Glomerular endothelial cell (primary cell): ENCODE measurements at regions not wholly inside any gene's neighbourhood (a gene's known extent, or its start where the extent isn't known, plus 50 kb on each side); places are given as distances from the start of the nearest gene placed in this dataset.

ENCODE experiments used
- DNase-seq: peaks from one replicate; pipeline ENCODE4 v3.0.0-alpha.2; 2011; ENCODE audit warnings: low read depth, low spot score; ENCODE audit errors: extremely low read depth

DNA sequence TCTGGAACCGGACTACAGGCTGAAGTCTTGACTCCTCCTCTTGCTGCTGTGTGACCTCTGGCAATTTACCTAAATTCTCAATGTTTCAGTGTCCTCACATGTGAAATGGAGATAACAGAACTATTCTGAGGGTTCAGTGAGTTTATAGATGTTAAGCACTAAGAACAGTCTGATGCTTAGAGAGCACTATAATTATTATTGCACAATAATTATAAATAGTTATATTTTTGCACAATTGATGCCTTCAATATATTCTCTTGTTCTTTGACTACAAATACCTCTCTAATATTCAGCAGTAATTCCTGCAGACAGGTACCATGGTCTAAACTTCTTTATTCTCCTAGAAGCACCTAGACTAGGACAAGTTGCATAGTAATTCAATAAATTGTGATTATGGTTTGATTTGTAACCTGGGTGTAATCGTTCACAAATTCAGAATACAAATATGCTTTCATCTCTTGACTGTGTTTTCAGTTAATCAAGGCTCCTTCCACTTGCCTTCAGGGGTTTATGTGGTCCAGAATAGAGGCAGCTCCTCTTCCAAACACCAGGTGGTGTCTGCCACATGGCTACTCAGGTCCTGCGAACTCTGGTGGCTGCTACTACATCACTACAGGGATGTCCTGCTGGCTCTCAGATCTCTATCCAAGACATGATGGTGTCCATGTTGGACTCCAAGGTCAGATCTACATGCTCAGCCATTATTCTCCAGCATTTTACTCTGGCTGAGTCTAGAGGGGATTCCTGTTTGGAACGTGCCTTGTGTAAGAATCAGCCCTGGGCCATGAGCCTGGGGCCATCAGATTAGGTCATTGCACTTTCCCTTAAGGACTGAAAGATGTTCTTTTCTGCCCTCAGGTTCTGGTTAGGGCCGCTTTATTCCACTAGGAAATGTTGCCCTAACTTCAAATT is 103.4 kb downstream of the QRFPR start:
- no peak for DNase-seq

GRCh38 chr4:121273191-121273590 is 107.6 kb downstream of the QRFPR start:
- DNase-seq = no peak

DNA sequence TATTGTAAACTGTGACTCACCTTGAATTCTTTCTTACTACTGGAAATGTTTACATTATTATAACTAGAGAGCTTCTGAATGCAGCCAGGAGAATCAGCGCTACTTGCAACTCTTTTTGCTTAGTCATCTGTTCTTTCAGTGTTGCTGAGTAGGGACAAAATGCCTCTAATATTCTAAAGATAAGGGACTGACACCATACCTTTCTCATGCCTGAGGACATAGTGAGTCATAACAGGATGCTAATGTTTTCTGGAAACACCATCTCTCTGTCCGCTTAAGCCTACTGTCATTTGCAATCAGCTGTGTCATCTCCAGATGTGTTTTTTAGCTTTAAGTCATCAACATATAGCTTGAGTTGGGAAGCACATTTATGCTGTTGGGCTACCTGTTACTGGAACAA is 108.3 kb downstream of the QRFPR start:
- no peak for DNase-seq

- DNase-seq = no peak
These were observed 106.3 kb upstream of the TNIP3 start for GRCh38 chr4:121270389-121270788.

DNA sequence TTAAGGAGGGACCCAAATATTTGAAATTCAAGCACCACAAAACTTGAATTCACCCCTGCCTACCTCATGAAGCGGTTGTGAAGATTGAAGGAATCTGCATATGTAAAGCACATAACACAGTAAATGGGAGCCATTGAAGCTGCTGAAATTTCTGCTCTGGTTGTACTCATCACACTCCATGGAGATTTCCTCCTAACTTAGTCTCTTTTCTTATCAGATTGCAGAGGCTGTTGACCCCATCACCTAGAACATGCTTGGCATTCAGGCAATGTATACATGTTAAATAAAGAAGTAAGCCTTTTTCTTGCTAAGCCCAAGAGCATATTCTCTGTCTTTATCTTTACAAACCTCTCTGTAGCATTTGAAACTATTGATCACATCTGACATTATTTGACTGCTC is 104.9 kb upstream of the TNIP3 start:
- DNase-seq = no peak

DNA sequence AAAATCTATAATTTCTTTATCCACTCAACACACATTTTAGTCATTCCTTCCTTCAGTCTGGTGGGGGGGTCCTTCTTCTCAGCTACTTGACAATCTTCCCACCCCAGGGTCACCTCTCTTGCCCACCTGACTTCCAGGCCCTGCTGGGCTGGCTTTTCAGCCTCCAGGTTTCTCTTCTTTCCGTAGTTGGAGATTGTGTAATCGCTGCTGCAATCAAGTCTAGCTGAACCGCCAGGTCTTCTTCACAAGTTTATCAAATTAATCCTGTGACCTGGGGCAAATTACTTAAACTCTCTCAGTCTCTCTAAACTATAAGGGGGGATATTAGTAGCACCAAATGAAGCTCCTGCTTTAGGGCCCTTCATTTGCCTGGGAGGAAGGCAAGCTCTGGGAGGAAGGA is 102.9 kb upstream of the TNIP3 start:
- DNase-seq = no peak

DNA sequence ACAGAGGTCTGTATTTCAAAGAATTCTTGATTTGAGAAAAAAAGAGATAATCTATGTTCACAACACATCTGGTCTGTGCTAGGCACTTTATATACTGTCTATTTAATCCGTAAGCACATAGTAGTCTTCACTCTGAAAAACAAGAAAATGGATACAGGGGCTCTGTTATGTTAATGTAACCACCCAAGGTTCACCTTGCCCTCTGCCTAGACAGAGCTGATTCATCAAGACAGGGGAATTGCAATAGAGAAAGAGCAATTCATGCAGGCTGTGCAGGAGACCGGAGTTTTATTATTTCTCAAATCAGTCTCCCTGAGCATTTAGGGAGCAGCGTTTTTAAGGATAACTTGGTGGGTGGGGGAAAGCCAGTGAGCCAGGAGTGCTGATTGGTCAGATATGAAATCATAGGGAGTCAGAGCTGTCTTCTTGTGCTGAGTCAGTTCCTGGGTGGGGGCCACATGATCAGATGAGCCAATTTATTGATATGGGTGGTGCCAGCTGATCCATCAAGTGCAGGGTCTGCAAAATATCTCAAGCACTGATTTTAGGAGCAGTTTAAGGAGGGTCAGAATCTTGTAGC is 92.9 kb upstream of the TNIP3 start:
- no peak for DNase-seq

GRCh38 chr4:121255986-121256750 is 92.0 kb upstream of the TNIP3 start:
- DNase-seq = peak; percentile 10

DNA sequence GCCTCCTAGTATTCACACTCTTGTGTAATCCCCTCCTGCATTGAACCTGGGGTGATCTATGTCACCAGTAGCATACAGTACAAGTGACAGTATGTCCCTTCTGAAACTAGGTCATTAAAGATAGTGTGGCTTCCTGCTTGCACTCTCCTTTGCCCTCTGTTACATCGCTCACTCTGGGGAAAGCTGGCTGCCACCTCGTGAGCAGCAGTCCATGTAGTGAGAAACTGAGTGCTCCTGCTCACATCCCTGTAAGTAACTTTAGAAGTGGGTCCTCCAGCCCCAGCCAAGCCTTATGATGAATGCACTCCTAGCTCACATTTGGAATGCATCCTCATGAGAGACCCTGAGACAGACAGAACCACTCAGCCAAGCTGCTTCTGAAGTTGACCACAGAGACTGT is 89.8 kb upstream of the TNIP3 start:
- no peak for DNase-seq

DNA sequence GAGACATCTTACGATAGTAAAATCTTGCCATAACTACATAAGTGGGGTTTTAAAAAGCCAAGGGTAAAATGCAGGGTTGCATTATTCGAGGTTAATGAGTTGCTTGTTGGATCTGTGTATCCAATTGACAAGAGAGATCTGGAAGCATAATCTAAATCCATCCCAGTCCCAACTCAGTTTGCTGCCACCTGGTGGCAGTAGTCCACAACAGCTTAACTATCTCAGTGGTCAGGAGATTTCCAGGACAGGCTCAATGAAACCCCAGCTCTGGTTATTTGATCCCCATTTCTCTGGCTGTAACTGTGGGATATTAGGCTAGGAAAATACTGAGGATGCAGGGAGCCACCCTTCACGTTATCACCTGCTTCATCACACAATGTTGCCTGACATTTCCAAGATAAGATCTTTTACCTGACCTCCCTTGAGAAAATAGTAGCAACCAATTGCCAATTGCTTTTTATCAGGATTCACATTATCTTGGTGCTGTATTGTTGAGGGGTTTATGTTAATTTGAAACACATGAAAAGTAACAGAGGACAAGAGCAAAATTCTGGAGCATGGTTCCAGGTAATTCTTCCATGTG is 88.2 kb upstream of the TNIP3 start:
- DNase-seq = peak; percentile 27

DNA sequence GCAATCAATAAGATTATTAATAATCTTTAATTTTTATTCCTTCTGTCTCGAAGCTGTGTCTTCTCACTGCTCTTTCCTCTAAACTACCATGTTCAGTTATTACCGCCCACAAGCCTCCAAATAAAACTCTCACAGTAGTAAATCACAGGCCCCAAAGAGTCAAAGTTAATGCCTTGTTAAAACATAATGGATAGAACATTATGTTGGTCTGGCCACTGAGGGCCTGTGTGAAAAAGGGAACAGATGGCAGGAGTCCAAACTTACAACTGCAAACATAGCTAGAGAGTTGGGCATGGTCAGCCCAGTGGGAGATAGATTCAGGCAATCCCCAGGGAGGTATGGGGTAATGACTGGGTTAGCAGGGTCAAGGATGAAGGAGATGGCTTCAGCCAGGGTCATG is 84.6 kb upstream of the TNIP3 start:
- no peak for DNase-seq

DNA sequence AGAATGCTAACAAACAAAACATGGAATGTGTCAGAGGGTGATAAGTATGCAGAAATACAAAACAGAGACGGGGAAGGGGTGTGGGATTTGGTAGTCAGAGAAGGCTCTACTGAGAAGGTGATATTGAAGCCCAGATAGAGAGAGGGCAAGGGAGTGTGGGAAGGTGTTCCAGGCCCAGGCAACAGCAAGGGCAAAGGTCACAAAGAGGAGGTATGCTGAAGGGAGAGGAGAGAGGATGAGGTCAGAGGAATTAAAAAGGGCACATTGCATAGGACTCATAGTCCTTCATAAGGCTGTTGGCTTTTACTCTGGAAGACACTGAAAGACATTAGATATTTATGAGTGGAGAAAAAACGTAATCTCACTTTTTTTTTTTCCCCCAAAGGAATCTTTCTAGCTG is 82.6 kb upstream of the TNIP3 start:
- no peak for DNase-seq

DNA sequence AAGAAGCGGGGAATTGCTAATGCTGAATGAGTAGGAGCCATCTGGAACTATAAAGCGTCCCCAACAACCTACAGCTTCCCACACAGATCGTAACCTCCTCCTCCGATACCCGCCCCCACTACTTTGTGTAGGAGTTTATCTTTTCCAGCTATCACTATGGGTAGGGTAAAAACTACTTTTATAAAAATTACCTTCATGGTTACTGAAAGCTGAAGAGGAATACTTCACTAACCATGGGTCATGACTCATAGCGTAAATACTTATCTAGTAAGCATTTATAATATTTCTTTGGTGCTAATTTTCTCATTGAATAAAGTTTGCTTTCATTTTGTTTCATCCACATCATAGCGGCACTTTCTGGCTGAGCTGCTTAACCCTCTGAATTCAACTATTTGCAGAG is 79.4 kb upstream of the TNIP3 start:
- no peak for DNase-seq

GRCh38 chr4:121242188-121242750 is 78.1 kb upstream of the TNIP3 start:
- no peak for DNase-seq

GRCh38 chr4:121239951-121240350 is 75.8 kb upstream of the TNIP3 start:
- DNase-seq = no peak

- DNase-seq = no peak
These were observed 74.3 kb upstream of the TNIP3 start for GRCh38 chr4:121238461-121238860.

GRCh38 chr4:121237069-121237399 is 72.9 kb upstream of the TNIP3 start:
- DNase-seq = no peak

DNA sequence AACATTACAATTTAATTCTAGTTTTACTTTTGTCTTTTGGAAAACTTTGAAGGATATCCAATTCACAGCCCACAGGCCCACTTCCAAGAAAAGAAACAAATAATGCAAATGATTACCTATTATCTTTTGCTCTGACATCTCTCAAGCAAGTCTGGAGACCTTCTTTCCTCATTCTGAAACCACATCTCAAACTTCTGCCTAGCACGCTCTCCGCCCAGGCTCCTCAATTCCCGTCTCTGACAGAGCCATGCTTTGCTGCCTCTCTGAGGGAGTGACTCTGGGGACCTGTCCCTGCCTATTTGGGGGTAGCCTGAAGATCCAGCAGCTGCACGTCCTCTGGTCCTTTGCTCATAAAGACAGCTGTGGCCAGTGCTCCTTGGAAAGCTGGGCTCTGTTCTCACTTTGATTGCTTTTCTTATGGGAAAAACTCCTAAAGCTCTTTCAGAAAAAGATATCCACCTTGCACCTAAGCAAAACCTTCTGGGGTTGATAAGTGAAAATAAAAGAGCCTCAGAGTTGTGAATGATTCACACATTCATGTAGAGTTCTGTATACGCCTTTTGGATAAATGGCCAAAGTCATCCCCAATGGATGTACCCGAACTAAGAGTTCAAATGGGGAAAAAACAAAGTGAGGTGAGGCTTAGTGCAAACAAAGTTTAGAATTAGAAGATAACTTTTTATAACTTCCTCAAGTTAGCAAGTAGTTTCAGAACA is 72.4 kb upstream of the TNIP3 start:
- DNase-seq = no peak

DNA sequence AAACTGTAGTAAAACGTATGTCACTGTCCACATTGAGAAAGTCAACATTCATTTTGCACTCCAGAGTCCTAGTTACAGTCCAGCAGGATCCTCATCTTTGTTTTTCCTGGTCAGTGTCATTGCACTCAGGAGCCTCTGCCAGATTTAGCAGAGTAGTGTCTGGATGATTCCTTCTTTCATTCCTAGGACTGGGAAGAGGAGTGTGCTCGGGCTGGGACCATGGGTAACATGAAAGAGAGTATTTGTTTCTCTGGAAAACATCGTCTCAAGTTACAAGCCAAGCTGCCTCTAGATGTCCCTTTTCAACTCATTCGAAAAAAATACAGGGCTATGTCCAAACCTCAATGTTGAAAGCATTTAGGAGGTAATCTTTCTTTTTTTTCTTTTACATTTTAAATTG is 69.9 kb upstream of the TNIP3 start:
- DNase-seq = no peak

DNA sequence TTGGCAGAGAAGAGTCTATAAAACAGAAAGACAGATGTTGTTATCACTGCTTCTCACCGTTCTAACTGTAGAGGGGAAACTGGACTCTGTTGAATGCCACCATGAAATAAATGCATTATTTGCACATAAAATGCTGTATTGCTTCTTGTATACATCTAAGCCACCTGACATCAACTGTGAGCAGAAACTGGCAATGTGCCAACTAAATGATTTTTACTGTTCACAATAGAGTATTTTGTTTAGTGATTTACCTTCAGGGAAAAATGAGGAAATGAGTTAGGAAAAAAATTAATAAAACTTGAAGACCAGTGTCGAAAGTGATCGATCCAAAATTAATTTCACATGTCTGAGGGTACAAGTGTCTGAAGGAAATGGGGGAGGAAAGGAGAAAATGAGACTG is 65.9 kb upstream of the TNIP3 start:
- DNase-seq = no peak

- no peak for DNase-seq
These were observed 64.7 kb upstream of the TNIP3 start for GRCh38 chr4:121228848-121229247.
